Right lobe of liver (tissue), 4 donors: ENCODE measurements at regions not wholly inside any gene's neighbourhood (a gene's known extent, or its start where the extent isn't known, plus 50 kb on each side); places are given as distances from the start of the nearest gene placed in this dataset.

Experiments used
- POLR2A ChIP-seq: fragments of 450-650 bp; IDR thresholded peaks from one replicate; pipeline ENCODE4 v1.6.1; 2017; ENCODE audit warnings: antibody characterized with exemption, mild to moderate bottlenecking
- TF ChIP-seq, protein P1 (sequence below), 4 donors: fragments of 200-600 bp in 3 of 4; fragments of 450-650 bp in 1 of 4; IDR thresholded peaks; one replicate each; pipeline versions ENCODE4 v1.5.1 to v1.8.0; 2016 to 2022; ENCODE audit warnings: antibody characterized with exemption in 4 of 4, mild to moderate bottlenecking in 2 of 4
- donor health status: DM: no; HTN: no; CAD: no.
- donor health status: DM: no; HTN: no; CAD: no.
- donor health status: DM: no; HTN: yes; CAD: no.

DNA sequence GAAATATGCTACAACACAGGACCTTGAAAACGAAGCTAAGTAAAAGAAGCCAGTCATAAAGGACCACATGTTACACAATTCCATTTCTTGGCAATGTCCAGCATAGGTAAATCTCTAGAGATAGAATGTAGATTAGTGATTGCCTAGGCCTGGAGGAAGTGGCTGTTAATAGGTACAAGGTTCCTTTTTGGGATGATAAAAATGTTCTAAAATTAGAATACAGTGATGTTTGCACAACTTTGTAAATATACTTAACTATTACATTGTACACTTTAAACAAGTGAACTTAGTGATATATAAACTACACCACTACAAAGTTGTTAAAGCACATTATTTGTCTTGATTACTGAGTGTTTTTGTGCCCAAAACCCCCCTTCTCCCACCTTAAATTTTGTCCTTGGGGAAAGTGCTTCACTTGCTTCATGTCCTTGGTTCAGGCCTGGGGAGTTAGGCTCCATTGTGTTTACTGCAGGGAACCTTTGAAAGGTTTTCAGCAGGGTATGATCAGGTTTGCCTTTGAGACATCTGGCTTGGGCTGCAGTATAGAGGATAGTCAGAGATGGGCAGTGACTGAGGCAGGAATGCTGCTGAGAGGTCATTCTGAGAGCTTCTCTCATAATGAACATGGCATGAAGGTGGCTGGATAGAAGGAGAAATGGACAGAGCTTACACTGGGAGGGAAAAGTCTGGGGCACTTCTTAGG, 1052.6 kb downstream of the REEP3 start:
- TF ChIP-seq, protein P1, sequence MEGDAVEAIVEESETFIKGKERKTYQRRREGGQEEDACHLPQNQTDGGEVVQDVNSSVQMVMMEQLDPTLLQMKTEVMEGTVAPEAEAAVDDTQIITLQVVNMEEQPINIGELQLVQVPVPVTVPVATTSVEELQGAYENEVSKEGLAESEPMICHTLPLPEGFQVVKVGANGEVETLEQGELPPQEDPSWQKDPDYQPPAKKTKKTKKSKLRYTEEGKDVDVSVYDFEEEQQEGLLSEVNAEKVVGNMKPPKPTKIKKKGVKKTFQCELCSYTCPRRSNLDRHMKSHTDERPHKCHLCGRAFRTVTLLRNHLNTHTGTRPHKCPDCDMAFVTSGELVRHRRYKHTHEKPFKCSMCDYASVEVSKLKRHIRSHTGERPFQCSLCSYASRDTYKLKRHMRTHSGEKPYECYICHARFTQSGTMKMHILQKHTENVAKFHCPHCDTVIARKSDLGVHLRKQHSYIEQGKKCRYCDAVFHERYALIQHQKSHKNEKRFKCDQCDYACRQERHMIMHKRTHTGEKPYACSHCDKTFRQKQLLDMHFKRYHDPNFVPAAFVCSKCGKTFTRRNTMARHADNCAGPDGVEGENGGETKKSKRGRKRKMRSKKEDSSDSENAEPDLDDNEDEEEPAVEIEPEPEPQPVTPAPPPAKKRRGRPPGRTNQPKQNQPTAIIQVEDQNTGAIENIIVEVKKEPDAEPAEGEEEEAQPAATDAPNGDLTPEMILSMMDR (IDR thresholded peaks at IDR 0.05), result no peak
- TF ChIP-seq POLR2A, result no peak
